ENCODE measurements at regions not wholly inside any gene's neighbourhood (a gene's known extent, or its start where the extent isn't known, plus 50 kb on each side); places are given as distances from the start of the nearest gene placed in this dataset.

- no peaks in the 10 kb centered on the region for H3K9me3 ChIP-seq (ENCODE audit: control insufficient read depth, insufficient read depth, low read depth, low read length)
- H3K27me3 ChIP-seq (ENCODE audit: control insufficient read depth, insufficient read depth, low read length), result no peaks in the 10 kb centered on the region
- H3K79me2 ChIP-seq (ENCODE audit: control insufficient read depth, insufficient read depth, low read length), result no peaks in the 10 kb centered on the region
- no peaks in the 10 kb centered on the region for H4K20me1 ChIP-seq (ENCODE audit: control insufficient read depth, extremely low read depth, insufficient read depth, low read length)
- H3K4me2 ChIP-seq (ENCODE audit: extremely low read depth, insufficient read depth, low read length), result no peak overlapping the region
- no peak overlapping the region for H3K4me3 ChIP-seq (replicated peaks in 1 of 4; ENCODE audit: control extremely low read depth in 1 of 4, insufficient read depth in 1 of 4, low read depth in 3 of 4, low read length in 4 of 4)
- no peak for DNase-seq (ENCODE audit: low read depth in 2 of 2)
- no peak overlapping the region for H3K9ac ChIP-seq (ENCODE audit: insufficient read depth, low read length)
- TF ChIP-seq EZH2 (IDR thresholded peaks at IDR 0.05; ENCODE audit: low read length, missing control alignments) (no peak), CTCF (conservative IDR thresholded peaks at IDR 0.05 in 1 of 2, IDR thresholded peaks at IDR 0.05 in 1 of 2; ENCODE audit: low read depth in 1 of 2, low read length in 2 of 2) (no peak)
- H3K27ac ChIP-seq (ENCODE audit: insufficient read depth, low read length), result no peak overlapping the region
- no peak overlapping the region for H2AFZ ChIP-seq (ENCODE audit: low read length)
- H3K4me1 ChIP-seq (ENCODE audit: control insufficient read depth, extremely low read depth, insufficient read depth, low read length), result no peaks in the 10 kb centered on the region
- no peaks in the 10 kb centered on the region for H3K36me3 ChIP-seq (ENCODE audit: control insufficient read depth, insufficient read depth, low read length)
These were observed 257.8 kb downstream of the NR2F1-AS1 start for GRCh38 chr5:93322974-93323860.

- H2AFZ ChIP-seq (ENCODE audit: low read length), result no peak overlapping the region
- no peak for TF ChIP-seq EZH2 (IDR thresholded peaks at IDR 0.05; ENCODE audit: low read length, missing control alignments)
- no peak for TF ChIP-seq CTCF (conservative IDR thresholded peaks at IDR 0.05 in 1 of 2, IDR thresholded peaks at IDR 0.05 in 1 of 2; ENCODE audit: low read depth in 1 of 2, low read length in 2 of 2)
- DNase-seq (ENCODE audit: low read depth in 2 of 2), result no peak
These were observed 260.0 kb downstream of the NR2F1-AS1 start for GRCh38 chr5:93320920-93321445.

GRCh38 chr5:93313672-93314071, 267.3 kb downstream of the NR2F1-AS1 start:
- Histone ChIP-seq H3K27ac (ENCODE audit: insufficient read depth, low read length) (no peak overlapping the region), H3K36me3 (ENCODE audit: control insufficient read depth, insufficient read depth, low read length) (no peaks in the 10 kb centered on the region), H3K9me3 (ENCODE audit: control insufficient read depth, insufficient read depth, low read depth, low read length) (no peaks in the 10 kb centered on the region), H3K4me3 (replicated peaks in 1 of 4; ENCODE audit: control extremely low read depth in 1 of 4, insufficient read depth in 1 of 4, low read depth in 3 of 4, low read length in 4 of 4) (no peak overlapping the region), H3K4me2 (ENCODE audit: extremely low read depth, insufficient read depth, low read length) (no peak overlapping the region), H4K20me1 (ENCODE audit: control insufficient read depth, extremely low read depth, insufficient read depth, low read length) (no peaks in the 10 kb centered on the region), H3K4me1 (ENCODE audit: control insufficient read depth, extremely low read depth, insufficient read depth, low read length) (no peaks in the 10 kb centered on the region), H2AFZ (ENCODE audit: low read length) (no peak overlapping the region), H3K9ac (ENCODE audit: insufficient read depth, low read length) (no peak overlapping the region), H3K27me3 (ENCODE audit: control insufficient read depth, insufficient read depth, low read length) (no peaks in the 10 kb centered on the region), H3K79me2 (ENCODE audit: control insufficient read depth, insufficient read depth, low read length) (no peaks in the 10 kb centered on the region)
- TF ChIP-seq CTCF (conservative IDR thresholded peaks at IDR 0.05 in 1 of 2, IDR thresholded peaks at IDR 0.05 in 1 of 2; ENCODE audit: low read depth in 1 of 2, low read length in 2 of 2) (no peak), EZH2 (IDR thresholded peaks at IDR 0.05; ENCODE audit: low read length, missing control alignments) (no peak)
- DNase-seq (ENCODE audit: low read depth in 2 of 2), result no peak

More at GRCh38 chr5:93320920-93321445, 260.0 kb downstream of the NR2F1-AS1 start:
- Histone ChIP-seq H3K9me3 (ENCODE audit: control insufficient read depth, insufficient read depth, low read depth, low read length) (no peaks in the 10 kb centered on the region), H3K4me3 (replicated peaks in 1 of 4; ENCODE audit: control extremely low read depth in 1 of 4, insufficient read depth in 1 of 4, low read depth in 3 of 4, low read length in 4 of 4) (no peak overlapping the region), H3K4me1 (ENCODE audit: control insufficient read depth, extremely low read depth, insufficient read depth, low read length) (no peaks in the 10 kb centered on the region), H3K36me3 (ENCODE audit: control insufficient read depth, insufficient read depth, low read length) (no peaks in the 10 kb centered on the region), H4K20me1 (ENCODE audit: control insufficient read depth, extremely low read depth, insufficient read depth, low read length) (no peaks in the 10 kb centered on the region), H3K27me3 (ENCODE audit: control insufficient read depth, insufficient read depth, low read length) (no peaks in the 10 kb centered on the region), H3K27ac (ENCODE audit: insufficient read depth, low read length) (no peak overlapping the region), H3K79me2 (ENCODE audit: control insufficient read depth, insufficient read depth, low read length) (no peaks in the 10 kb centered on the region), H3K9ac (ENCODE audit: insufficient read depth, low read length) (no peak overlapping the region), H3K4me2 (ENCODE audit: extremely low read depth, insufficient read depth, low read length) (no peak overlapping the region)

All from fibroblast of lung (primary cell).